Epithelial cell of proximal tubule (primary cell): ENCODE measurements at regions not wholly inside any gene's neighbourhood (a gene's known extent, or its start where the extent isn't known, plus 50 kb on each side); places are given as distances from the start of the nearest gene placed in this dataset.

Source experiments
- DNase-seq: peaks from one replicate; pipeline ENCODE4 v3.0.0-alpha.2; 2011; ENCODE audit warnings: low read depth
- H3K4me3 ChIP-seq: 2 replicates; pipeline ENCODE4 v1.5.1; 2011; ENCODE audit warnings: low read depth, mild to moderate bottlenecking, low read length
- CTCF ChIP-seq: conservative IDR thresholded peaks from 2 replicates; pipeline ENCODE4 v1.5.1; 2012; ENCODE audit warnings: low read depth, mild to moderate bottlenecking, low read length

DNA sequence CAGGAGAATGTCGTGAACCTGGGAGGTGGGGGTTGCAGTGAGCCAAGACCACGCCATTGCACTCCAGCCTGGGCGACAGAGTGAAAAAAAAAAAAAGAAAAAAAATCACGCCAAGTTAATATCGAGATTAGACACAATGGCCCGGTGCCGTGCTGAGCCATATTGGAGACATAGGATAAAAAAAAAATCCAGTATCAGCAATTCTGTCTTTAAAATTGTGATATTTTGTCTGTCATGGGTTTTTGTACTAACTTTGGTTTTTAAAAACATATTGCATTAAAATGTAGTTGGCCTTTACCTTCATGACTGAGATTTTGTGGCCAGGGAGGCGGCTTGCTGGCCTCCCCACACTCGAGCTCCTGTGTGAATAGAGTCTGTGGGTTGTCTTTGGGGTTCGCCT lies 62.8 kb upstream of the PITRM1 start:
- TF ChIP-seq CTCF, result no peak
- H3K4me3 ChIP-seq, result no peak overlapping the region
- no peak for DNase-seq

- no peak for DNase-seq
- H3K4me3 ChIP-seq, result no peak overlapping the region
- no peak for TF ChIP-seq CTCF
These were observed 61.0 kb upstream of the PITRM1 start for GRCh38 chr10:3233486-3233990.

DNA sequence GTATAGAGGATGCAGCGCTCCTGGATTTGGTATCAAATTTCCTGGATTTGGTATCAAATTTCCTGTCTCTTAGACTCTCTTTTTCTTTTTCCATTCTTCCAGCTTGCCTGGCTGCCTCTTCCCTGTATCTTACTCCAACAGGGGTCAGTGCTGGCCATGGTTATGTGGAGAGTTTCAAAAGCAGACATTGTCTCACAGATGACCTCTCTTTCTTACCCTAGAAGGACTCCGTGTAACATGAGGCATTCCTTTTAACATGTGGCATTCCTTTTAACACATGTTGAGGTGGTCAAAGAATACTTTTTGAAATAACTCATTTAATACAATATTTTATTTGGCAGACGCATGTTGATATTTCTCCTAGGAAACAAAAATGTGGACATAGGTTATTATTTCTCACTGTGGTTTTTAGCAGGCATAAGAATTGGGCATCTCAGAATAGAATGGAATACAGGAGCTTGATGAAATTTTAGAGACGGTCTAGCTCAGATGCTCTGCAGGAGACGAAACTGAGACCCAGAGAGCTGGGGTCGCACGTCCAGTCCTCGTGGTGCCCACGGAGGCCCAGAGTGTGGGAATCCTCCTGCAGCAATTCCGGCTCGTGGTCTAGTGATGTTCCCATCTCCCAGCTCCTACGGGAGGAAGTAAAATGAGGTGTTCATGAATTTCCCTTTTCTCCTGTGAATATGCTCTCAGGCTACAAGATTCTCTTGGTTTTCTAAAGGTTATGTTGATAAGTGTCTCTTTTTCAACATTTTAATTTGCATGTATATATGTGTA lies 59.6 kb upstream of the PITRM1 start:
- DNase-seq, result no peak
- H3K4me3 ChIP-seq, result no peak overlapping the region
- peak; percentile 7 for TF ChIP-seq CTCF

GRCh38 chr10:3229815-3230214 lies 57.2 kb upstream of the PITRM1 start:
- no peak overlapping the region for H3K4me3 ChIP-seq
- TF ChIP-seq CTCF, result no peak
- DNase-seq, result no peak

DNA sequence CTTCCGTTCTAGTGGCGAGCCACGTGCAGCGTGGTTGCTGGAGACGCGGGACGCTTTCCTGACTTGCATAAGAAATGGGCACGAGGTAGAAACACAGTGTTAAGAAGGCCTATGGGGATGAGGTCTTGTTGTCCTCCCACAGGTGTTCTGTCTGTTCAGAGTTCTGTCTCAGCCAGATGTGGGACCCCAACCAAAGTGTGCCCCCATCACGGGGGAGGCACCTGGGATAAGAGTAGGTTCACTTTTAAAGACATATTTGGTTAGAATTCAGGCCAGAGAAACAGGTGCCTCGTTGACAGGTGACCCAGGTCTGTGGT lies 56.0 kb upstream of the PITRM1 start:
- TF ChIP-seq CTCF, result no peak
- no peak overlapping the region for H3K4me3 ChIP-seq
- no peak for DNase-seq

DNA sequence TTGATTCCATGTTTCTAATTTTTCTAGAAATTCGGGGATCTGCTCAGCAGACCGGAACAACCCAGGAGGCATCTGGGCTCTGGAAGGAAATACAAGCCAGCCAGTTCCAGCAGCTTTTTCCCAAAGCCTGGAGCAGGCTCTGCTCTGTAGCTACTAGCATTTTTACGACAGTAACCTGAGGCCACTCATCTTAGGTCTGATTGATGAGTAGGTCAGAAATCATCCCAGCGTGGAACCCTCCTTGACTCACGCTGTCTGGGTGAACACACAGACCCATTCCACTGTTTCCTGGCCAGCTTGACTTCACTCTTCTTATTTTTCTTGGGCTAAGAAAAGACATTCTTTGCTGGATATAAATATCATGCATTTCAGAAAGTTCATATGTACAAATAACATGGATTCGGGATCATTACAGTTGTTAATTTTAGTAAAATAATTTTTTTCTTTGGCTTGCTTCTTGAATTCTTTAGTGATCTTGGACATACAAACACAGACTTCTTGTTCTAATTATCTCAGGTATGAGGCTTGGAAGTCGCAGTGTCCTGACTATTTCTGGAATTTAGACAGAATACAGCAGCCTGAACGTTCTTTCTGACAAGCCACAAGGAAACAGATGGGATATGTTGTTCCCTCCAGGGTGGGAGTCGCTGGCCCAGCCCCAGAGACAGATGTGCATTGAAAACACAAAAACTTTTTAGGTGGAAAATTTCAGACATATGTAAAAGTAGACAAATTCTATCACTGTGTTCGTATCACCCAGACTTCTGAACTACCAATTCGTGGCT lies 54.6 kb upstream of the PITRM1 start:
- H3K4me3 ChIP-seq, result no peak overlapping the region

More for the DNA sequence above, 54.6 kb upstream of the PITRM1 start:
- no peak for TF ChIP-seq CTCF
- peak; percentile 78 for DNase-seq
